DOHH2 (cell line): ENCODE measurements at regions not wholly inside any gene's neighbourhood (a gene's known extent, or its start where the extent isn't known, plus 50 kb on each side); places are given as distances from the start of the nearest gene placed in this dataset.

Source experiments
- EZH2phosphoT487 ChIP-seq: fragments of 200-600 bp; sonication (generic); IDR thresholded peaks from 2 replicates; pipeline ENCODE4 v1.6.1; 2017; ENCODE audit warnings: borderline replicate concordance, mild to moderate bottlenecking, antibody characterized with exemption, low read length, moderate library complexity, mixed read lengths
- TF ChIP-seq, protein P1 (sequence below): fragments of 200-600 bp; sonication (generic); IDR thresholded peaks from one replicate; pipeline ENCODE4 v1.5.1; 2014; ENCODE audit warnings: antibody characterized with exemption, mild to moderate bottlenecking, low read depth, low read length; ENCODE audit not compliant: poor library complexity, severe bottlenecking

DNA sequence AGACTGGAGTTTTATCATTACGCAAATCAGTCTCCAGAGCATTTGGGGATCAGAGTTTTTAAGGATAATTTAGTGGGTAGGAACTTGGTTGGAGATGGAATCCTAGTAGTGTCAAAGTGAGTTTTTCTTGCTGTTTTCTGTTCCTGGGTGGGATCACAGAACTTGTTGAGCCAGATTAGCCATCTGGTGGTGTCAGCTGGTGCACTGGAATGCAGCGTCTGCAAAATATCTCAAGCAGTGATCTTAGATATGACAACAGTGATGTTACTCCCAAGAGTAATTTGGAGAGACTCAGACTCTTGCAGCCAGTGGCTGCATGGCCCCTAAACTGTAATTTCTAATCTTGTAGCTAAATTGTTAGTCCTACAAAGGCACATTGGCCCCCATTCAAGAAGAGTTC lies 1257.8 kb downstream of the MAT2B start:
- TF ChIP-seq, protein P1, sequence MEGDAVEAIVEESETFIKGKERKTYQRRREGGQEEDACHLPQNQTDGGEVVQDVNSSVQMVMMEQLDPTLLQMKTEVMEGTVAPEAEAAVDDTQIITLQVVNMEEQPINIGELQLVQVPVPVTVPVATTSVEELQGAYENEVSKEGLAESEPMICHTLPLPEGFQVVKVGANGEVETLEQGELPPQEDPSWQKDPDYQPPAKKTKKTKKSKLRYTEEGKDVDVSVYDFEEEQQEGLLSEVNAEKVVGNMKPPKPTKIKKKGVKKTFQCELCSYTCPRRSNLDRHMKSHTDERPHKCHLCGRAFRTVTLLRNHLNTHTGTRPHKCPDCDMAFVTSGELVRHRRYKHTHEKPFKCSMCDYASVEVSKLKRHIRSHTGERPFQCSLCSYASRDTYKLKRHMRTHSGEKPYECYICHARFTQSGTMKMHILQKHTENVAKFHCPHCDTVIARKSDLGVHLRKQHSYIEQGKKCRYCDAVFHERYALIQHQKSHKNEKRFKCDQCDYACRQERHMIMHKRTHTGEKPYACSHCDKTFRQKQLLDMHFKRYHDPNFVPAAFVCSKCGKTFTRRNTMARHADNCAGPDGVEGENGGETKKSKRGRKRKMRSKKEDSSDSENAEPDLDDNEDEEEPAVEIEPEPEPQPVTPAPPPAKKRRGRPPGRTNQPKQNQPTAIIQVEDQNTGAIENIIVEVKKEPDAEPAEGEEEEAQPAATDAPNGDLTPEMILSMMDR, result no peak
- TF ChIP-seq EZH2phosphoT487, result no peak
